ENCODE measurements at regions not wholly inside any gene's neighbourhood (a gene's known extent, or its start where the extent isn't known, plus 50 kb on each side); places are given as distances from the start of the nearest gene placed in this dataset.

DNA sequence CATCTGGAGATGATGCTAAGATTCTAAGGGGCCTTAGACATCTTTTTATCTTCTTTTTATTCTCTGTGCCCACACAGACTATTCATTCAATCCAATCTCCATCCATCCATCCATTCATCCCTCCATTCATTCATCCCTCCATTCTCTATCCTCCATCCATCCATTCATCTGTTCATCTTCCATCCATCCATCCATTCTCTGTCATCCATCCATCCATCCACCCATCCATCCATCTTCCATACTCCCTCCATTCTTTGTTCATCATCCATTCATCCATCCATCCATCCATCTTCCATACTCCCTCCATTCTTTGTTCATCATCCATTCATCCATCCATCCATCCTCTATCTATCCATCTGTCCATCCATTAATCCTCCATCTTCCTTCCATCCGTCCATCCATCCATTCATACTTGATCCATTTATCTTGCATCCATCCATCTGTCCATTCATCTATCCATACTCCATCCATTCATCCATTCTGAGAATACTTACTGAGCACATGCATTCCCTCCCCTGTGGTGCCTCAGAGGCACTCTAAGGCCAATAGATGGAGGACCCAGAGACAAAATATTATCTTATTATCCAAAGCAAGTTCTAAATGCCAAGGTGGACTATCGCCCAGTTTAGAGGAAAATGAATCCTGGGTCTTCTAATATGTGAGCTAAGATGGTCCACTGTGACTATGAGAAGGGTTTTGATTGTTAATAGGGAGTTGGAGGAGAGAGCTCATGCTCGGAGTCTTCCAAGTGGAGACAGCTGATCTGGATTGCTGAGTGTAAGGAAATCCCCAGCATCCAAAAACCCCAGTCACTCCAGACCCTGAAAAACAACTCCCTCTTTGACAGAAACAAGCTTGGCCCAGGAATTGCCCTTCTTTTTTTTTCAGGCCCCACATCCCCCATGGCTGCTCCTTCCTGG is 152.6 kb upstream of the MYCN start:
- Mint-ChIP-seq H3K9me3 (no peaks in the 10 kb centered on the region), H3K27ac (peak overlapping the region; percentile 13), H3K27me3 (ENCODE audit: low read depth, poor library complexity) (peaks cover 14% of the 10 kb centered on the region), H3K4me1 (peaks cover 70% of the 10 kb centered on the region), H3K4me3 (peak overlapping the region; percentile 33), H3K36me3 (ENCODE audit: low read depth) (no peaks in the 10 kb centered on the region)
- TF ChIP-seq, protein P1, sequence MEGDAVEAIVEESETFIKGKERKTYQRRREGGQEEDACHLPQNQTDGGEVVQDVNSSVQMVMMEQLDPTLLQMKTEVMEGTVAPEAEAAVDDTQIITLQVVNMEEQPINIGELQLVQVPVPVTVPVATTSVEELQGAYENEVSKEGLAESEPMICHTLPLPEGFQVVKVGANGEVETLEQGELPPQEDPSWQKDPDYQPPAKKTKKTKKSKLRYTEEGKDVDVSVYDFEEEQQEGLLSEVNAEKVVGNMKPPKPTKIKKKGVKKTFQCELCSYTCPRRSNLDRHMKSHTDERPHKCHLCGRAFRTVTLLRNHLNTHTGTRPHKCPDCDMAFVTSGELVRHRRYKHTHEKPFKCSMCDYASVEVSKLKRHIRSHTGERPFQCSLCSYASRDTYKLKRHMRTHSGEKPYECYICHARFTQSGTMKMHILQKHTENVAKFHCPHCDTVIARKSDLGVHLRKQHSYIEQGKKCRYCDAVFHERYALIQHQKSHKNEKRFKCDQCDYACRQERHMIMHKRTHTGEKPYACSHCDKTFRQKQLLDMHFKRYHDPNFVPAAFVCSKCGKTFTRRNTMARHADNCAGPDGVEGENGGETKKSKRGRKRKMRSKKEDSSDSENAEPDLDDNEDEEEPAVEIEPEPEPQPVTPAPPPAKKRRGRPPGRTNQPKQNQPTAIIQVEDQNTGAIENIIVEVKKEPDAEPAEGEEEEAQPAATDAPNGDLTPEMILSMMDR (IDR thresholded peaks at IDR 0.05), result no peak
- DNase-seq, result no peak

DNA sequence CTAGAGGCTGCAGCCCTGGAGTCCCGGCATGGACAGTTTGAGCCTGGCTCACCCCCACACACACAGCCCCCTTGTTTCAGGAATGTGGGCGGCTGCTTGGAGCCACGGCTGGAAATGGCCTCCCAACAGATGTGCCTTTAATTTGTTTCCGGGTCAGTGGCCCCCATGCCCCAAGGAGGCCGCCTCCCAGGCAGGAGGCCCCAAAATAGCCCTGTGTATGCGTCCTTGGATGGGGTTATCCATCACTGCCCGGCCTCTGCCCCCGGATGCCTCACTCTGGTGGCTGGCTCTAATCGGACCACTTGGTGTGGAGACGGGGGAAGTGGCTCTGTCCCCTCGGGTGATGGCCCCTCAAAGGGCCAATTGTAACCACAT is 151.9 kb upstream of the MYCN start:
- H3K27ac Mint-ChIP-seq, result no peak overlapping the region
- H3K9me3 Mint-ChIP-seq, result no peaks in the 10 kb centered on the region
- H3K27me3 Mint-ChIP-seq (ENCODE audit: low read depth, poor library complexity), result peaks cover 14% of the 10 kb centered on the region
- DNase-seq, result peak; percentile 74
- TF ChIP-seq, protein P1 (IDR thresholded peaks at IDR 0.05), result no peak
- peaks cover 68% of the 10 kb centered on the region for H3K4me1 Mint-ChIP-seq
- no peaks in the 10 kb centered on the region for H3K36me3 Mint-ChIP-seq (ENCODE audit: low read depth)
- H3K4me3 Mint-ChIP-seq, result no peak overlapping the region

DNA sequence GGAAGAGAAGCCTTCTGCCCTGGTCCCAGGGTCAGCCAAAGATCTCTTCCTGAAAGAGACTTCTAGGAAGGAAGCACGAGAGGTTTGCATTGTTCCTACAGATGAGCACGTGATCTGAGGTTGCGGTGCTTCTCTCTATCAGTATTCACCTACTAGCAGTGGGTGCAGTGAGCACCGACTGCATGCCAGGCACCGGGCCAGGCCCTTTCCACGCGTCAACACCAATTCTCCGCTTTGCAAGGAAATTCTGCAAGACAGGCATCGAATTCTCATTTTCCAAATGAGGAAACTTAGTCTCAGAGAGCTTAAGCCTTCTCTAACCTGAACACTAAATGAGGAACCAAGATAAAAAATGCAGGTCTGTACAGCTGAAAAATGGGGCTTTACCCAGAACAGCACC is 151.5 kb upstream of the MYCN start:
- Mint-ChIP-seq H3K9me3 (no peaks in the 10 kb centered on the region), H3K4me3 (peak overlapping the region; percentile 10)

DNA sequence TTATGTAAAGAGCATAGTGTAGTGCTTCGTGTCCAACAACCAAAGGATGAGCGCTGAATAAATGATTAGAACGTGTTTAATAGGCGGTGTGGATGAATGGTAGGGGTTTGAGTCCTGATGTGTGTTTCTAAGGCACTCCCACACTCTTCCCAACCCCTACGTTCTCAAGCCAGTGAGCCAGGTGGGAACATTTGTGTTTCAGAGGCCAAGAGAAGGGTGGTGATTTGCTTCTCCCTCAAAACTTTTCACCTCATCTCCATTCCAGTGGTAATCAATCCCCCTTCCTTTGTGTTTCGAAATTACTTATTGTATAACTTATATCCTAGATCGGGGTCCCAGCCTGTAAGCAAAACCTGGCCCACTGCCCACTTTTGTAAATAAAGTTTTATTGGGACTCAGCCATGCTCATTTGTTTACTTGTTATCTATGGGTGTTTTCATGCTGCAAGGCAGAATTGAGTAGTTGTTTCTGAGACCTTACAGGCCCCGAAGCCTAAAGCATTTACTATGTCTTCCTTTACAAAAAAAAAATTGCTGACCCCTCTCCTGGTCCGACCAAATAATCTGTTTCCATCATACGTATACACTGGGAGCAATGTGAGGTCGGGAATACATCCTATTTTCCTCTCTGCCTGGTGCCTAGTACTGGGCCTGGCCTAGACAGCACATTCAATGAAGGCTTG is 150.8 kb upstream of the MYCN start:
- H3K36me3 Mint-ChIP-seq (ENCODE audit: low read depth), result no peaks in the 10 kb centered on the region
- peaks cover 14% of the 10 kb centered on the region for H3K27me3 Mint-ChIP-seq (ENCODE audit: low read depth, poor library complexity)
- TF ChIP-seq, protein P1 (IDR thresholded peaks at IDR 0.05), result no peak
- H3K4me3 Mint-ChIP-seq, result no peak overlapping the region
- no peaks in the 10 kb centered on the region for H3K9me3 Mint-ChIP-seq
- peaks cover 69% of the 10 kb centered on the region for H3K4me1 Mint-ChIP-seq
- DNase-seq, result no peak
- peak overlapping the region; percentile 61 for H3K27ac Mint-ChIP-seq

More for the DNA sequence above, 151.5 kb upstream of the MYCN start:
- TF ChIP-seq, protein P1 (IDR thresholded peaks at IDR 0.05), result no peak
- Mint-ChIP-seq H3K27me3 (ENCODE audit: low read depth, poor library complexity) (peaks cover 14% of the 10 kb centered on the region), H3K27ac (no peak overlapping the region), H3K4me1 (peaks cover 68% of the 10 kb centered on the region), H3K36me3 (ENCODE audit: low read depth) (no peaks in the 10 kb centered on the region)
- no peak for DNase-seq

DNA sequence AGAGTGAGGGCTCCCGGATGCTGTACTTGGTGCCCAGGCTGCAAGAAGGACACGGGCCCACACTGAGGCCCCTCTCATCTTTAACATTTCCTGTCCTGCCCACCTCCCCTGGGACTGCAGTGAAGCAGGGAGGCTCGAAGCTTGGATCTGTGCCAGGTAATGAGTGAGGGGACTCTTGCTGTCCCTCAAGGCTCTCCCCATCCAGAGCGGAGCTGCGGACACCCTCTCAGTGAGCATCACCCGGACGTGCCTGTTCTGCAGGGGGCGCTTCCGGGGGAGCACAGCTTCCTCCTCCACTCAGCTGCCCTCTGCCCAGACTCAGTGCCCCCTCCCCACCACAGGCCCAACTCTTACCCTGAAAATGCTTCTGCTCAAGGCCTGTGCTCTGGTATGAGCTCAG is 150.0 kb upstream of the MYCN start:
- peaks cover 70% of the 10 kb centered on the region for H3K4me1 Mint-ChIP-seq
- no peaks in the 10 kb centered on the region for H3K9me3 Mint-ChIP-seq
- no peak for DNase-seq
- no peak overlapping the region for H3K4me3 Mint-ChIP-seq
- H3K27ac Mint-ChIP-seq, result no peak overlapping the region
- TF ChIP-seq, protein P1 (IDR thresholded peaks at IDR 0.05), result no peak
- peaks cover 15% of the 10 kb centered on the region for H3K27me3 Mint-ChIP-seq (ENCODE audit: low read depth, poor library complexity)
- no peaks in the 10 kb centered on the region for H3K36me3 Mint-ChIP-seq (ENCODE audit: low read depth)
